H1 (cell line): ENCODE measurements at regions not wholly inside any gene's neighbourhood (a gene's known extent, or its start where the extent isn't known, plus 50 kb on each side); places are given as distances from the start of the nearest gene placed in this dataset.

Source experiments
- CHD7 ChIP-seq: fragments of 300-600 bp; sonication (generic); IDR thresholded peaks from 2 replicates; pipeline ENCODE4 v1.7.1; 2012; ENCODE audit warnings: low read length, moderate library complexity, mild to moderate bottlenecking, inconsistent platforms; ENCODE audit not compliant: insufficient replicate concordance

GRCh38 chr7:131636092-131636491 lies 79.7 kb upstream of the PODXL start (continued):
- TF ChIP-seq CHD7, result no peak
